Brain pericyte (primary cell): ENCODE measurements at regions not wholly inside any gene's neighbourhood (a gene's known extent, or its start where the extent isn't known, plus 50 kb on each side); places are given as distances from the start of the nearest gene placed in this dataset.
"Not testable (repeated sequence)": the region's sequence is repeated elsewhere in the genome, so short reads cannot be mapped to it uniquely, and the experiment has no call there.

ENCODE experiments used
- DNase-seq: peaks from one replicate; pipeline ENCODE4 v3.0.0-alpha.2; 2012; ENCODE audit warnings: low read depth, low spot score

DNA sequence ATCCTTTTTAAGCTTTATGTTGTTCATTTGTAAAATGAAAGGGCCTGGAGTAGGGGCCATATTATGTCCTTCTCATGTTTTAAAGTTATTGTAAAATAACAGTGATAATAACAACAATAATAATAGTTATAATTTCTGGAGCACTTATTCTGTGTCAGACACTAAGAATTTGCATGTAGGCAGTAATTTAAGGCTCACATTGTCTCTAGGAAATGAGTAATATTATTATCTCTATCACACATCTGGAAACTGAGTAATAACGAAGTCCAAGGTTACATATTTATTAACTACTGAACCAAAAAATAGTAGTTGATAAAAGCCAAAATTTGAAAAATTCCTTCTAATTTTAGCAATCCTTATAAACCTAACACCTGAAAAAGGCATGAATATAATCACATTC, 520.7 kb upstream of the PABPC4L start:
- no peak for DNase-seq

GRCh38 chr4:134720030-134720429, 518.4 kb upstream of the PABPC4L start:
- DNase-seq = no peak

- DNase-seq = no peak
Measured at GRCh38 chr4:134708616-134709015, 507.0 kb upstream of the PABPC4L start.

- no peak for DNase-seq
Measured at GRCh38 chr4:134708026-134708425, 506.4 kb upstream of the PABPC4L start.

- DNase-seq = no peak
Measured at GRCh38 chr4:134702374-134702773, 500.8 kb upstream of the PABPC4L start.

GRCh38 chr4:134700251-134700650, 498.7 kb upstream of the PABPC4L start:
- no peak for DNase-seq

- DNase-seq = not testable (repeated sequence)
Measured at GRCh38 chr4:134698831-134699230, 497.2 kb upstream of the PABPC4L start.

DNA sequence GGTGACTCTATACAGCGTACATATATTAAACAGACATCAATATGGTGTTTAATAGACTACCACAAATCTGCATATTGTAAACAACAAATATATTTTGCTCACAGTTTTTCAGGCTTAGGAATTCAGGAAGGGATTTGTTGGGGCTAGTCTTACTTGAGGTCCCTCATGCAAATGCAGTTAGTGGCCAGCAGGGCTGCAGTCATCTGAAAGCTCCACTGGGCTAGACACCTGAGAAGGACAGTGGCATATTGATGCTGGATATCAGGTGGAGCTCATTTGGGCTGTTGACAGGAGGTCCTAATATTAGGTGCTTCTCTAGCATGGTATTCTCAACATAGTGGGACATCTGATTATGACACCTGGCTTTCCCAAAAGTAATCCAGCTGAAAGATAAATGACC, 493.8 kb upstream of the PABPC4L start:
- DNase-seq = no peak

DNA sequence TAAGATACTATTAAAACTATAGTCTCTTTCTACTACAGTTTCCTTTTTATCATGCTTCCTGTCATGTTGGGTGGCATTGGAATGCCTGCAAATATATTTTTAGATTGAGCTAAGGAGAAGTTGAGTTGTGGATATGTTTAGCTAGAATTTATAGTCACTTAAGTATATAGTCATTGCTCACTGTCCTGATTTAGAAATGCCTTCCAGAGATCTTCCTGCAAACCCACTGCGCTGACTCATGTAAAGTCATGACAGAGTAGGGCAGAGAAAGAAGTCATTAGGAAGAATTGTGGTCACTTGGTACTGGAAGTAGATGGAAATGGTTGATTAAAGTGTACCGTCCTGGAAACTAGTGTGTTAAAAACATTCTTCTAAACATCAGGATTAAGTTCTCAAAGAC, 490.3 kb upstream of the PABPC4L start:
- no peak for DNase-seq

DNA sequence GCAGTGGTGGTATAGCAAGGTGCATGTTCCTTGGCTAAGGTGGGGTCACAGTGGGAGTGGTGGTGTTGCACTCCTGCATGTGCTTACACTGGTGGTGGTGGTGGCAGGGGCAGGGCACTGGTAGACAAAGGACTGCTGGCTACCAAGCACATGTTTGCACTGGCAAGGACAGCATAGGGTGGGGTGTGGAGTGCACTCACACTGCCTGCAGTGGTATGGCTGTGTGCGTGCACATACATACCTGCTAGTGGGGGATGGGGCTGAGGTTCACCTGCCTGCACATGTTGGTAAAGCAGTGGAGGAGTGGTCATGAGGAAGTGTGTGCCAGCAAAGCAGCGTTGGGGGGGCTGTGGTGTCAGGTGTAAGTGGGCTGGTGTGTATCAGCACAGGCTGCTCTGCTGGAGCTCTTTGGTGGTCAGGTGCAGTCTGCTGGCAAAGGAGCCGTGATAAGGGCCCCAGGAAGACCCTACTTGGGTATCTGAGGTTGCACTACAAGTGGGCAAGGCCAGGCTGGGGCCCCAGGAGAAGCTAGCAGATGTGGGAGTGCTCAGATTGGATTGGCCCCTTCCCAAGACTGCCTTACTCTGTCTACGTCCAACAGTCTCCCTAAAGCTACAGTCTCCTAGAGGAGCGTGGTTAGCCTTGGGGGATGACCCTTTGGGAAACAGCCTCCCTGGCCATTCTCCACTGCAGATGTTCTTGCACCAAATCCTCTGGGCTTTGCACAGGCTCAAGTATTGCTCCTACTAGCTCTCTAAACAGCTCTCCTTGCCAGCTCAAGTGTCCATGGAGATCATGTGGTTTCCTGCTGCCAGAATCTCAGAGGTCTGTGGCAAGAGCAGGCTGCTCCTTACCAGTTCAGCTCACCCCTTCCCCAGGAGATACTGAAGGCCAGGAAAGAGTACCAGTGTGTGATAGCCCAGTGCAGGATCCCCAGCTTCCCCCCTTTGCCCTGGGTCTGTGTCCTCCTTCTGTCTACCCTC, 486.3 kb upstream of the PABPC4L start:
- DNase-seq = no peak

- DNase-seq = no peak
Measured at GRCh38 chr4:134677209-134677814, 475.7 kb upstream of the PABPC4L start.

DNA sequence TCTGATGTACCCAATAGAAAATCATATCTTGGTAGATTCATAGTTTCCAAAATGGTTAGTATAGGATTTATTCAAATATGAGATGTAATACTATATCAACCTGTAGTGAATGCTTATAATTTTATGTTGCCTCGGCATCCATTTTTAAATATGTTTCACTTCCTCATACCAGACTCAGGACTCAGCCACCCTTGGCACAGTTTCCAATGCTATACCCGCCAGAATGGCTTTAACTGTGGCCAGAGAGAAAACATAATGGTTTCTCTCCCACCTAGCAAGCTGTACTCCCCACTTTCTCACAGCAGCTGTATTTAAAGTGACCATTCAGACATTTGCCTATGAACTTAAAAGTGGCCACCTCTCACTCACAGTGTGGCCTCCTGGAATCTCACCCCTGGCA, 466.6 kb upstream of the PABPC4L start:
- DNase-seq = no peak

DNA sequence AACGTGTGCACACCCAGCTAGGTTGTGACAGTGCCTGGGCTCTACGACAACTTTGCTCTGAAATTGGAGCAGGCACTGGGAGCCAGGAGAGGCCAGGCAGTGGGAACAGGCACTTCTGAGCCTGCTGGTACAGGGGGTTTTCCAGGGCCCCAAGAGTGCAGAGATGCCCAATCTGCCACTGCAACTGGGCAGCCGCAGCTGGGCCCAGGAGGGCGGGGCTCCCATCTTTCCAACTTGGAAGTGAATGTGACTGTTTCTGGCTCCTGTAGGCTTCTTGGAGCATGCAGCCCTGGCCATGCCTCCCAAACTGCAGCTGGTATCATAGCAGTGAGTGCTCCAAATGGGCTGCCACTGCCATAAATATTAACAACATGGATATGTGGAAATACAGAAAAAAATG, 465.1 kb upstream of the PABPC4L start:
- DNase-seq = no peak

GRCh38 chr4:134665429-134665828, 463.8 kb upstream of the PABPC4L start:
- no peak for DNase-seq

DNA sequence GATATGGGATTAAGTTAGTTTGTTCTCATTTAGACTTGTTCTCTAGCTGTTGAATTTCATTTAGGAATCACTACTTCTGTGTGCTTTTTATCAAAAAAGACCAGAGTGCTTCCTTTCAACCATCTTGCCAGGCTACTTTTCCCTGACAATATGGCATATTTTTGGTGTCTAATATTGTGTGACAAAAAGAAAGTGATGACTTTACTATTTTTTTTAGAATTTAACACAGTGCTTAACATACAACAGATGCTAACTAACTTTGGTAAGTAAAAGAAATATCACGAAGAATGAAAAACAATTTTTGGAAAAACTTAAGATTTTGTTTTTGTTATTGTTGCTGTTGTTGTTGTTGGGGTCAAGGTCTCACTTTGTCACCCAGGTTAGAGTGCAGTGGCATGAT, 462.2 kb upstream of the PABPC4L start:
- DNase-seq = no peak

- no peak for DNase-seq
Measured at GRCh38 chr4:134650461-134650860, 448.9 kb upstream of the PABPC4L start.

- DNase-seq = no peak
Measured at GRCh38 chr4:134645778-134646177, 444.2 kb upstream of the PABPC4L start.

- DNase-seq = no peak
Measured at GRCh38 chr4:134636338-134637051, 434.9 kb upstream of the PABPC4L start.

DNA sequence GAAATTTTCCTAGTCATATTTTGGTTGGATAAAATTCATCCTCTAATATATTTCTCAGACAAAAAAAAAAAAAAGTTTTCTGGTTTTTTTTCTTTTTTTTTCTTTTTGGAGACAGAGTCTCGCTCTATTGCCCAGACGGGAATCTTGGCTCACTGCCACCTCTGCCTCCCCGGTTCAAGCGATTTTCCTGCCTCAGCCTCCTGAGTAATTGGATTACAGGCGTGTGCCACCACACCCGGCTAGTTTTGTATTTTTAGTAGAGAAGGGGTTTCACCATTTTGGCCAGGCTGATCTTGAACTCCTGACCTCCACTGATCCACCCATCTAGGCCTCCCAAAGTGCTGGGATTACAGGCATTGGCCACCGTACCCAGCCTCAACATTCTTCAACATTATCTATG, 432.7 kb upstream of the PABPC4L start:
- no peak for DNase-seq

- DNase-seq = no peak
Measured at GRCh38 chr4:134632056-134632455, 430.5 kb upstream of the PABPC4L start.

GRCh38 chr4:134628066-134628465, 426.5 kb upstream of the PABPC4L start:
- no peak for DNase-seq

DNA sequence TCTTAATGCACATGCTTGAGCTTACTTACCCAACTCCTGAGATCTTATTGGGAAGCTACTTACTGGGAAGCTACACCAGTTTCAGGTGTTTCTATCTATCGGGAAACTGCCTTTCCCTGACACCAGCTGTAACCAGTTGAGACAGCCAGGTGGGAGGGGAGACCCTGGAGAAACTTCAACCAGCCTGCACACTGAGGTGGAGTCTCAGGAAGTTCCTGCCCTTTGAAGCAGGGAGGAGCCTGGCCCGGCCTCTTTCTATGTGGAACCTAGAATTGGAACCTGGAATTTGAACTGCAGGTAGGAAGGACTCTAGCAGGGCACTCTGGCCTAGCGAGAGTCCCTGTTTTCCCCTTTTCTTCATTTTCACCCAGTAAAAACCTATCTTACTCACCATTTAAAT, 425.8 kb upstream of the PABPC4L start:
- no peak for DNase-seq
